ENCODE measurements at regions not wholly inside any gene's neighbourhood (a gene's known extent, or its start where the extent isn't known, plus 50 kb on each side); places are given as distances from the start of the nearest gene placed in this dataset.

GRCh38 chr19:31548941-31549340 is 199.7 kb upstream of the TSHZ3 start:
- TF ChIP-seq POLR2A (IDR thresholded peaks at IDR 0.05; ENCODE audit: low read depth, low read length) (no peak), SPI1 (IDR thresholded peaks at IDR 0.05; ENCODE audit: low read depth, low read length) (no peak)
